Stimulated activated naive CD8-positive, alpha-beta T cell treated with anti-CD3 and anti-CD28 coated beads, Interleukin-15, amount 100 ng/mL, for 72 hours (primary cell): ENCODE measurements at regions not wholly inside any gene's neighbourhood (a gene's known extent, or its start where the extent isn't known, plus 50 kb on each side); places are given as distances from the start of the nearest gene placed in this dataset.
"Not testable (repeated sequence)": the region's sequence is repeated elsewhere in the genome, so short reads cannot be mapped to it uniquely, and the experiment has no call there.

Experiments used
- ATAC-seq: fragments of 150-1000 bp; cut with Tn5 transposase; 2 replicates; pipeline ENCODE4 v1.10.0; 2021; ENCODE audit warnings: mild to moderate bottlenecking, moderate library complexity
- DNase-seq, 2 donors: peaks; one replicate each; pipeline ENCODE4 v3.0.0; 2021 to 2022
- H3K27ac Mint-ChIP-seq, 2 donors: one replicate each; pipeline ENCODE4 v1.8.0; 2022; ENCODE audit warnings: mild to moderate bottlenecking in 2 of 2, mixed read lengths in 2 of 2, moderate library complexity in 2 of 2
- H3K27me3 Mint-ChIP-seq: one replicate; pipeline ENCODE4 v1.8.0; 2022; ENCODE audit warnings: mixed read lengths
- H3K4me1 Mint-ChIP-seq: one replicate; pipeline ENCODE4 v1.8.0; 2022; ENCODE audit warnings: mild to moderate bottlenecking, mixed read lengths
- H3K4me3 Mint-ChIP-seq, 2 donors: one replicate each; pipeline ENCODE4 v1.8.0; 2022; ENCODE audit warnings: mild to moderate bottlenecking in 2 of 2, mixed read lengths in 2 of 2, moderate library complexity in 1 of 2
- H3K9me3 Mint-ChIP-seq, 2 donors: one replicate each; pipeline ENCODE4 v1.8.0; 2022; ENCODE audit warnings: mixed read lengths in 2 of 2

- Mint-ChIP-seq H3K4me3 (no peak overlapping the region), H3K27me3 (no peaks in the 10 kb centered on the region), H3K9me3 (peaks cover 7 to 8% of the 10 kb centered on the region in 2 donors), H3K4me1 (no peaks in the 10 kb centered on the region), H3K27ac (no peak overlapping the region)
- ATAC-seq (no peak), DNase-seq (no peak)
Measured at GRCh38 chr5:145558288-145558687, 276.9 kb downstream of the PRELID2 start.

GRCh38 chr5:145557345-145557744 lies 277.8 kb downstream of the PRELID2 start:
- Mint-ChIP-seq H3K9me3 (peaks cover 7 to 8% of the 10 kb centered on the region in 2 donors), H3K4me1 (no peaks in the 10 kb centered on the region), H3K27me3 (no peaks in the 10 kb centered on the region), H3K27ac (no peak overlapping the region), H3K4me3 (no peak overlapping the region)
- ATAC-seq (no peak), DNase-seq (no peak)

- no peaks in the 10 kb centered on the region for H3K27me3 Mint-ChIP-seq
- H3K4me1 Mint-ChIP-seq = no peaks in the 10 kb centered on the region
- H3K27ac Mint-ChIP-seq = no peak overlapping the region
- no peak for ATAC-seq
- DNase-seq = no peak
- peaks cover 7 to 8% of the 10 kb centered on the region in 2 donors for H3K9me3 Mint-ChIP-seq
- H3K4me3 Mint-ChIP-seq = no peak overlapping the region
Measured at GRCh38 chr5:145554399-145554798, 280.7 kb downstream of the PRELID2 start.

DNA sequence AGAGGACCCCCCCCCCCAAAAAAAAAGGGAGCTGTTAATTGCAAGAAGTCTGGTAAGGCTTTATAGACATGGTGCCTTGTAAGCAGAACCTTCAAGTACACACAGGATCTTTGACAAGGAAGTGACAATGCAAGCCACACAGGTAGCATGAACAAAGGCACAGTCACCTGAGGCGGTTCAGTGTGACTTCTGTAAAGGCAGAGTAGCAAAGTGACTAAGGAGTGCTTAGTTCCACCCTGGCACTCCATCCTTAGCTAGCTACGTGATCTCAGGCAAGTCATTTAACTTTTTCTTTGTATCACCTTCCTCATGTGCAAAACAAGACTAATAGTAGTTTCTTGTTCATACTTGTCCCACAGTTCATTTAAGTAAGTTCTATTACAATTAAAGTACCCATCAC lies 282.0 kb downstream of the PRELID2 start:
- Mint-ChIP-seq H3K9me3 (peaks cover 13 to 16% of the 10 kb centered on the region in 2 donors), H3K27ac (no peak overlapping the region), H3K4me3 (no peak overlapping the region), H3K4me1 (no peaks in the 10 kb centered on the region), H3K27me3 (no peaks in the 10 kb centered on the region)
- DNase-seq (no peak), ATAC-seq (no peak)

GRCh38 chr5:145551714-145552113 lies 283.4 kb downstream of the PRELID2 start:
- no peak overlapping the region for H3K27ac Mint-ChIP-seq
- ATAC-seq = no peak
- H3K4me3 Mint-ChIP-seq = no peak overlapping the region
- H3K27me3 Mint-ChIP-seq = no peaks in the 10 kb centered on the region
- no peaks in the 10 kb centered on the region for H3K4me1 Mint-ChIP-seq
- H3K9me3 Mint-ChIP-seq = peaks cover 12 to 13% of the 10 kb centered on the region in 2 donors
- no peak for DNase-seq

GRCh38 chr5:145548097-145548496 lies 287.0 kb downstream of the PRELID2 start:
- Mint-ChIP-seq H3K27me3 (no peaks in the 10 kb centered on the region), H3K4me1 (no peaks in the 10 kb centered on the region), H3K4me3 (no peak overlapping the region), H3K9me3 (peaks cover 6 to 8% of the 10 kb centered on the region in 2 donors), H3K27ac (no peak overlapping the region)
- DNase-seq (no peak), ATAC-seq (no peak)

GRCh38 chr5:145544401-145544800 lies 290.7 kb downstream of the PRELID2 start:
- H3K4me3 Mint-ChIP-seq = no peak overlapping the region
- no peaks in the 10 kb centered on the region for H3K27me3 Mint-ChIP-seq
- no peak for ATAC-seq
- H3K27ac Mint-ChIP-seq = no peak overlapping the region
- DNase-seq = no peak
- H3K9me3 Mint-ChIP-seq = peaks cover 6 to 8% of the 10 kb centered on the region in 2 donors
- H3K4me1 Mint-ChIP-seq = no peaks in the 10 kb centered on the region

DNA sequence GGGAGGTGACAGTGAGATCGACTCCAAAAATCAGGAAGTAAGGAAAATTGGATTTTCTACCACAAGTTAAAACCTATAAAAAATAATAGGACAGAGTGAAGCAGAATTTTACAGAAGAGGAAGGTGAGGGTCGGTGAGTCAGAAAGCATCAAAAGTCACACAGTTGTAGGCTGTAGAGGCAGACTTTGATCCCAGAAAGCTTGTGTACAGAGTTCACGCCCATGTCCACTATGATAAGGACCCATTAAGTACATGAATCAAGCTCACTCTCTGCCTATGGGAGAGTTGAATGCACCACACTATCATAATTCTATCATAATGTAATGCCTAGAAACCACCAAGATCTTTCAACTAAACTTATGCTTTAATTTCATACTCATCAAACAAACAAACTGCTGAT lies 291.2 kb downstream of the PRELID2 start:
- peaks cover 5% of the 10 kb centered on the region in 2 donors for H3K9me3 Mint-ChIP-seq
- no peaks in the 10 kb centered on the region for H3K4me1 Mint-ChIP-seq
- no peak for ATAC-seq
- H3K27me3 Mint-ChIP-seq = no peaks in the 10 kb centered on the region
- no peak overlapping the region for H3K27ac Mint-ChIP-seq
- no peak overlapping the region for H3K4me3 Mint-ChIP-seq
- DNase-seq = no peak

- DNase-seq = no peak
- Mint-ChIP-seq H3K27me3 (no peaks in the 10 kb centered on the region), H3K9me3 (no peaks in the 10 kb centered on the region), H3K27ac (no peak overlapping the region), H3K4me3 (no peak overlapping the region), H3K4me1 (no peaks in the 10 kb centered on the region)
- ATAC-seq = no peak
Measured at GRCh38 chr5:145540375-145540774, 294.8 kb downstream of the PRELID2 start.

- no peak for DNase-seq
- no peak for ATAC-seq
- Mint-ChIP-seq H3K4me3 (no peak overlapping the region), H3K27ac (no peak overlapping the region), H3K9me3 (no peaks in the 10 kb centered on the region), H3K4me1 (no peaks in the 10 kb centered on the region), H3K27me3 (no peaks in the 10 kb centered on the region)
Measured at GRCh38 chr5:145539201-145539600, 295.9 kb downstream of the PRELID2 start.

- H3K27ac Mint-ChIP-seq = no peak overlapping the region
- peaks cover 6 to 7% of the 10 kb centered on the region in 2 donors for H3K9me3 Mint-ChIP-seq
- no peaks in the 10 kb centered on the region for H3K27me3 Mint-ChIP-seq
- H3K4me3 Mint-ChIP-seq = no peak overlapping the region
- no peaks in the 10 kb centered on the region for H3K4me1 Mint-ChIP-seq
- DNase-seq (no peak), ATAC-seq (no peak)
Measured at GRCh38 chr5:145536133-145536532, 299.0 kb downstream of the PRELID2 start.

DNA sequence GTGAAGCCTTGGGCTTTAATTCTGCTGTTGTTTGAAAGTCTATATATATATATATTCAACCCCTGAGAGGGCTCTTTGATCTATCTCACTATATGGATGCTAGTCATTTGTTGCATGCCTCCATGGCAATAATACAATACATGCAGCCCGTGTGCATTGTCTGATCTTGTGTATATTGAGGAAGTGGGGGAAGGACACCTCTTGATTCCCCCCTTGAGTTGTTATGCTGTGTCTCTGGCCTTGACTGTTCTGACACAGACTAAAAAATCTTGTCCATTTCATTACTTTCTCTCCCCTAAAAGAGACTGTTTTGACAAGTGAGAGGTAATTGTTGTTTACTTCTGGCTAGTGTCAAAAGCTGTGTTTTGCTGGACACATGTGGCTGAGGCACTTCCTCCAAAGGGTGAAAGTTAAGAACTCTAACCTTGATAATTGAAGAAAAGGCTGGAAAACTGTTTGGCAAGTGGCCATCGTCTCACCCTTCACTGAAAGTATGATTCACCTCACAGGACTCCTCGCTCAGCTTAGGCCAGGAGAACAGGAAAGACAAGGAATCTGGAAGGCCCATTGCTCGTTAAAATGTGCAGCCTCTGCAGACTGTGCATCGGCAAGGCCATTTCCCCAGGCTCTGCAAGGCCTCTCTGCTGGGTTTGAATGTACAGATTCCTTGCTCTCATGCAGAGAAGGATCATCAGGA lies 304.0 kb downstream of the PRELID2 start:
- peaks cover 10 to 16% of the 10 kb centered on the region in 2 donors for H3K9me3 Mint-ChIP-seq
- H3K27me3 Mint-ChIP-seq = no peaks in the 10 kb centered on the region
- no peak overlapping the region for H3K4me3 Mint-ChIP-seq
- DNase-seq = no peak
- no peaks in the 10 kb centered on the region for H3K4me1 Mint-ChIP-seq
- no peak overlapping the region for H3K27ac Mint-ChIP-seq
- ATAC-seq = no peak

GRCh38 chr5:145521523-145521922 lies 313.6 kb downstream of the PRELID2 start:
- no peak overlapping the region for H3K27ac Mint-ChIP-seq
- no peaks in the 10 kb centered on the region for H3K4me1 Mint-ChIP-seq
- DNase-seq (no peak), ATAC-seq (no peak)
- H3K9me3 Mint-ChIP-seq = peaks cover 4 to 15% of the 10 kb centered on the region in 2 donors
- H3K27me3 Mint-ChIP-seq = no peaks in the 10 kb centered on the region
- no peak overlapping the region for H3K4me3 Mint-ChIP-seq

GRCh38 chr5:145521066-145521465 lies 314.1 kb downstream of the PRELID2 start:
- peaks cover 4 to 10% of the 10 kb centered on the region in 2 donors for H3K9me3 Mint-ChIP-seq
- ATAC-seq (no peak), DNase-seq (no peak)
- H3K27ac Mint-ChIP-seq = no peak overlapping the region
- H3K4me3 Mint-ChIP-seq = no peak overlapping the region
- no peaks in the 10 kb centered on the region for H3K27me3 Mint-ChIP-seq
- no peaks in the 10 kb centered on the region for H3K4me1 Mint-ChIP-seq

DNA sequence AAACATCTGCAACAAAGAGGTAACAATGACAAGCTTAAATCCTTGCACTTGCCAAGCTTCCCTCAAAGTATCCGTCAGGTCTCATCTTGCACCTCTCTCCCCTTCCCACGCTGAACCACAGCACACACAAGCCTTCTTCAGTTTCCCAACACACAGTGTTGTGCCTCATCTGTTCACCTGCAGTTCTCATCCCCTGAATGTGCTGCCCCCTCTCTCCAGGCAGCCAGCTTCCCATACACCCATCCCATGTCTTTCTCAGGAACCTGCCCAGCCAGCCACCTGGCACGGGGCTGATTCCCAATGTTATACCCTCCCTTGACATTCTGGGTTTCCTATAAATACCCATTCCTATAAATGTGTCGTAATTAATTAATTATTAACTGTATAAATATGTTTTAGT lies 314.8 kb downstream of the PRELID2 start:
- H3K4me1 Mint-ChIP-seq = no peaks in the 10 kb centered on the region
- ATAC-seq = no peak
- no peak for DNase-seq

DNA sequence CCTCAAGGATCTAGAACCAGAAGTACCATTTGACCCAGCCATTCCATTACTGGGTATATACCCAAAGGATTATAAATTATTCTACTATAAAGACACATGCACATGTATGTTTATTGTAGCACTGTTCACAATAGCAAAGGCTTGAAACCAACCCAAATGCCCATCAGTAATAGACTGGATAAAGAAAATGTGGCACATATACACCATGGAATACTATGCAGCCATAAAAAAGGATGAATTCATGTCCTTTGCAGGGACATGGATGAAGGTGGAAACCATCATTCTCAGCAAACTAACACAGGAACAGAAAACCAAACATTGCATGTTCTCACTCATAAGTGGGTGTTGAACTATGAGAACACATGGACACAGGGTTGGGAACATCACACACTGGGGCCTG lies 317.6 kb downstream of the PRELID2 start:
- not testable (repeated sequence) for DNase-seq, ATAC-seq, H3K27ac Mint-ChIP-seq, H3K4me3 Mint-ChIP-seq, H3K27me3 Mint-ChIP-seq, H3K4me1 Mint-ChIP-seq
- H3K9me3 Mint-ChIP-seq = peaks cover 0 to 21% of the 10 kb centered on the region in 2 donors

More for the DNA sequence above, 314.8 kb downstream of the PRELID2 start:
- H3K27me3 Mint-ChIP-seq = no peaks in the 10 kb centered on the region
- no peak overlapping the region for H3K27ac Mint-ChIP-seq
- H3K9me3 Mint-ChIP-seq = peaks cover 4 to 7% of the 10 kb centered on the region in 2 donors
- H3K4me3 Mint-ChIP-seq = no peak overlapping the region

DNA sequence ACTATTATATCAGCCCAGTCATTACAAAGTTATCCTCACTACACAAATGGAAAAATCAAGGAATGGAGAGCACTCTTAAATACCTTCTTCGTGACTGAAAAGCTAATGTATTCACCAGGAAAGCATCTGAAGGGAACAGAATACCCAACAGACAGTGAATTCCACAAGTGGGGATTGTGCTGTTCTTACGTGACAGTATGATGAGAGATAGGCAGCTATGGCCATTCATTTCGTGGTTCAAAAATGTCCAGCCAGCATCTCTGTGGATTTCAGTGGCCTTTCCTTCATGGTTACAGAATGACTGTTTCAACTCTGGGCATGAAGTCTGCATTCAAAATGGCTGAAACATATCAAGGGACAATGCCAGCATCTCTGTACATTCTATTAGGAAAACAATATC lies 323.8 kb downstream of the PRELID2 start:
- Mint-ChIP-seq H3K27me3 (no peaks in the 10 kb centered on the region), H3K27ac (no peak overlapping the region), H3K4me1 (no peaks in the 10 kb centered on the region), H3K4me3 (no peak overlapping the region), H3K9me3 (peaks cover 0 to 23% of the 10 kb centered on the region in 2 donors)
- no peak for DNase-seq
- ATAC-seq = no peak
